Neural progenitor cell (in vitro differentiated cells): ENCODE measurements at regions not wholly inside any gene's neighbourhood (a gene's known extent, or its start where the extent isn't known, plus 50 kb on each side); places are given as distances from the start of the nearest gene placed in this dataset.
"Not testable (repeated sequence)": the region's sequence is repeated elsewhere in the genome, so short reads cannot be mapped to it uniquely, and the experiment has no call there.

Experiments used
- DNase-seq: peaks from one replicate; pipeline ENCODE4 v3.0.0-alpha.2; 2016; ENCODE audit warnings: low spot score
- H2AFZ ChIP-seq: fragments of 200-600 bp; sonication (generic); replicated peaks from 2 replicates; pipeline ENCODE4 v1.6.1; 2016; ENCODE audit warnings: antibody characterized with exemption
- H3F3A ChIP-seq: fragments of 200-600 bp; sonication (generic); 2 replicates; pipeline ENCODE4 v1.6.1; 2016; ENCODE audit warnings: antibody characterized with exemption, low read depth
- H3K27ac ChIP-seq: fragments of 200-600 bp; sonication (generic); 2 replicates; pipeline ENCODE4 v1.5.1; 2016; ENCODE audit warnings: mild to moderate bottlenecking
- H3K27me3 ChIP-seq: fragments of 200-600 bp; sonication (generic); 2 replicates; pipeline ENCODE4 v1.6.1; 2016; ENCODE audit warnings: mild to moderate bottlenecking, moderate library complexity
- H3K36me3 ChIP-seq: fragments of 200-600 bp; sonication (generic); 2 replicates; pipeline ENCODE4 v1.5.1; 2016
- H3K4me1 ChIP-seq: fragments of 200-600 bp; sonication (generic); 2 replicates; pipeline ENCODE4 v1.6.1; 2016; ENCODE audit warnings: mixed run types
- H3K4me2 ChIP-seq: fragments of 200-600 bp; sonication (generic); 2 replicates; pipeline ENCODE4 v1.6.1; 2016
- H3K4me3 ChIP-seq: fragments of 200-600 bp; sonication (generic); 2 replicates; pipeline ENCODE4 v1.5.1; 2016
- H3K79me2 ChIP-seq: fragments of 200-600 bp; sonication (generic); 2 replicates; pipeline ENCODE4 v1.6.1; 2016; ENCODE audit warnings: low read depth
- H3K9ac ChIP-seq: fragments of 200-600 bp; sonication (generic); 2 replicates; pipeline ENCODE4 v1.6.1; 2016
- H3K9me3 ChIP-seq: fragments of 200-600 bp; sonication (generic); 2 replicates; pipeline ENCODE4 v1.5.1; 2016; ENCODE audit warnings: low read depth
- H4K20me1 ChIP-seq: fragments of 200-600 bp; sonication (generic); 2 replicates; pipeline ENCODE4 v1.6.1; 2016; ENCODE audit warnings: low read depth
- H3K27ac Mint-ChIP-seq: 3 replicates; pipeline ENCODE4 v1.8.0; 2021; ENCODE audit warnings: mixed read lengths
- H3K27me3 Mint-ChIP-seq: 2 replicates; pipeline ENCODE4 v1.8.0; 2022; ENCODE audit warnings: low read depth, mild to moderate bottlenecking, inconsistent platforms, moderate library complexity, mixed read lengths; ENCODE audit not compliant: insufficient read depth
- H3K36me3 Mint-ChIP-seq: 3 replicates; pipeline ENCODE4 v1.8.0; 2021; ENCODE audit warnings: mixed read lengths
- H3K4me1 Mint-ChIP-seq: 3 replicates; pipeline ENCODE4 v1.8.0; 2021; ENCODE audit warnings: mixed read lengths
- H3K4me3 Mint-ChIP-seq: 3 replicates; pipeline ENCODE4 v1.8.0; 2021; ENCODE audit warnings: mild to moderate bottlenecking, moderate library complexity, mixed read lengths
- H3K9me3 Mint-ChIP-seq: 3 replicates; pipeline ENCODE4 v1.8.0; 2020; ENCODE audit warnings: mixed read lengths
- CTCF ChIP-seq: fragments of 200-600 bp; sonication (generic); IDR thresholded peaks from 2 replicates; pipeline ENCODE4 v1.5.1; 2017; ENCODE audit warnings: antibody characterized with exemption, mild to moderate bottlenecking
- EZH2 ChIP-seq: fragments of 200-600 bp; sonication (generic); IDR thresholded peaks from 2 replicates; pipeline ENCODE4 v1.6.1; 2017; ENCODE audit warnings: antibody characterized with exemption, mild to moderate bottlenecking, moderate library complexity
- EZH2phosphoT487 ChIP-seq: fragments of 200-600 bp; sonication (generic); IDR thresholded peaks from 2 replicates; pipeline ENCODE4 v1.6.1; 2017; ENCODE audit warnings: antibody characterized with exemption

- H3F3A ChIP-seq: no peaks in the 10 kb centered on the region
- no peaks in the 10 kb centered on the region for H3K9me3 ChIP-seq
- H3K27me3 ChIP-seq: no peaks in the 10 kb centered on the region
- Mint-ChIP-seq H3K27ac (no peak overlapping the region), H3K27me3 (no peaks in the 10 kb centered on the region), H3K4me1 (no peaks in the 10 kb centered on the region), H3K4me3 (no peak overlapping the region), H3K36me3 (no peaks in the 10 kb centered on the region), H3K9me3 (peaks cover 5% of the 10 kb centered on the region)
- no peak overlapping the region for H3K9ac ChIP-seq
- H4K20me1 ChIP-seq: no peaks in the 10 kb centered on the region
- no peaks in the 10 kb centered on the region for H3K36me3 ChIP-seq
- TF ChIP-seq EZH2 (no peak), CTCF (no peak), EZH2phosphoT487 (no peak)
- no peak overlapping the region for H2AFZ ChIP-seq
- DNase-seq: no peak
- H3K4me1 ChIP-seq: no peaks in the 10 kb centered on the region
- H3K4me3 ChIP-seq: no peak overlapping the region
- no peak overlapping the region for H3K4me2 ChIP-seq
- no peaks in the 10 kb centered on the region for H3K79me2 ChIP-seq
- H3K27ac ChIP-seq: no peak overlapping the region
These were observed 86.8 kb downstream of the TMCO5A start for GRCh38 chr15:38021259-38021658.

GRCh38 chr15:38024293-38025091, 90.1 kb downstream of the TMCO5A start:
- Histone ChIP-seq H3F3A (no peaks in the 10 kb centered on the region), H3K4me2 (no peak overlapping the region), H3K9ac (no peak overlapping the region), H3K27ac (no peak overlapping the region), H3K36me3 (no peaks in the 10 kb centered on the region), H3K27me3 (no peaks in the 10 kb centered on the region), H3K79me2 (no peaks in the 10 kb centered on the region), H3K4me3 (no peak overlapping the region), H3K9me3 (no peaks in the 10 kb centered on the region), H2AFZ (no peak overlapping the region), H3K4me1 (no peaks in the 10 kb centered on the region), H4K20me1 (no peaks in the 10 kb centered on the region)
- Mint-ChIP-seq H3K27me3 (no peaks in the 10 kb centered on the region), H3K36me3 (no peaks in the 10 kb centered on the region), H3K27ac (no peak overlapping the region), H3K4me3 (no peak overlapping the region), H3K9me3 (peaks cover 7% of the 10 kb centered on the region), H3K4me1 (no peaks in the 10 kb centered on the region)
- no peak for DNase-seq
- no peak for TF ChIP-seq EZH2
- no peak for TF ChIP-seq CTCF
- no peak for TF ChIP-seq EZH2phosphoT487

GRCh38 chr15:38025656-38026055, 91.2 kb downstream of the TMCO5A start:
- H3K36me3 Mint-ChIP-seq, H3K4me1 ChIP-seq, H3K9me3 Mint-ChIP-seq, H3K27me3 Mint-ChIP-seq, H3K9me3 ChIP-seq, H3K79me2 ChIP-seq, H3K27ac ChIP-seq, H3K36me3 ChIP-seq, H3K4me2 ChIP-seq, H4K20me1 ChIP-seq, H3K4me3 ChIP-seq, H3K27ac Mint-ChIP-seq, H3F3A ChIP-seq, H3K9ac ChIP-seq, H3K4me1 Mint-ChIP-seq, H3K27me3 ChIP-seq, DNase-seq, H3K4me3 Mint-ChIP-seq, H2AFZ ChIP-seq: not testable (repeated sequence)

- Histone ChIP-seq H3K9ac (no peak overlapping the region), H3K36me3 (no peaks in the 10 kb centered on the region), H3F3A (no peaks in the 10 kb centered on the region), H4K20me1 (no peaks in the 10 kb centered on the region), H3K9me3 (no peaks in the 10 kb centered on the region), H3K4me1 (no peaks in the 10 kb centered on the region), H2AFZ (no peak overlapping the region), H3K27me3 (no peaks in the 10 kb centered on the region), H3K4me2 (no peak overlapping the region), H3K27ac (no peak overlapping the region), H3K4me3 (no peak overlapping the region), H3K79me2 (no peaks in the 10 kb centered on the region)
- Mint-ChIP-seq H3K27me3 (peaks cover 2% of the 10 kb centered on the region), H3K4me1 (no peaks in the 10 kb centered on the region), H3K9me3 (peaks cover 7% of the 10 kb centered on the region), H3K36me3 (no peaks in the 10 kb centered on the region), H3K27ac (no peak overlapping the region), H3K4me3 (no peak overlapping the region)
- DNase-seq: no peak
- TF ChIP-seq EZH2phosphoT487 (no peak), EZH2 (no peak), CTCF (no peak)
These were observed 94.4 kb downstream of the TMCO5A start for GRCh38 chr15:38028869-38029268.
